Lower leg skin (tissue), 4 donors: ENCODE measurements at regions not wholly inside any gene's neighbourhood (a gene's known extent, or its start where the extent isn't known, plus 50 kb on each side); places are given as distances from the start of the nearest gene placed in this dataset.

Experiments used
- DNase-seq, 2 donors: peaks; one replicate each; pipeline ENCODE4 v3.0.0-alpha.2; 2019; ENCODE audit warnings: low spot score in 2 of 2
- H3K4me3 ChIP-seq: fragments of 200-600 bp; sonication (generic); 2 replicates; pipeline ENCODE4 v1.5.1; 2017; ENCODE audit warnings: mild to moderate bottlenecking, low read depth; ENCODE audit not compliant: poor library complexity, severe bottlenecking
- POLR2A ChIP-seq, 2 donors: fragments of 450-650 bp; IDR thresholded peaks; one replicate each; pipeline ENCODE4 v1.6.1; 2016 to 2017; ENCODE audit warnings: antibody characterized with exemption in 2 of 2, mild to moderate bottlenecking in 1 of 2, moderate library complexity in 1 of 2
- WGBS, 2 donors: methylation state at CpG; one replicate each; pipeline ENCODE4 v1.1.5; 2018; 5-methylcytosine and 5-hydroxymethylcytosine counted together
- intact Hi-C: fragments of 100-400 bp; cut with DNase I; formaldehyde crosslinking; loops from one replicate; pipeline ENCODE4 v1.15.0; 2023; ENCODE audit warnings: low total_unique reads
- TF ChIP-seq, protein P1 (sequence below), 3 donors: fragments of 450-650 bp; IDR thresholded peaks; one replicate each; pipeline ENCODE4 v1.5.1; 2016; ENCODE audit warnings: antibody characterized with exemption in 3 of 3, mild to moderate bottlenecking in 3 of 3, moderate library complexity in 2 of 3

GRCh38 chr1:2966449-2967328 is 54.6 kb upstream of the ACTRT2 start:
- TF ChIP-seq, protein P1, sequence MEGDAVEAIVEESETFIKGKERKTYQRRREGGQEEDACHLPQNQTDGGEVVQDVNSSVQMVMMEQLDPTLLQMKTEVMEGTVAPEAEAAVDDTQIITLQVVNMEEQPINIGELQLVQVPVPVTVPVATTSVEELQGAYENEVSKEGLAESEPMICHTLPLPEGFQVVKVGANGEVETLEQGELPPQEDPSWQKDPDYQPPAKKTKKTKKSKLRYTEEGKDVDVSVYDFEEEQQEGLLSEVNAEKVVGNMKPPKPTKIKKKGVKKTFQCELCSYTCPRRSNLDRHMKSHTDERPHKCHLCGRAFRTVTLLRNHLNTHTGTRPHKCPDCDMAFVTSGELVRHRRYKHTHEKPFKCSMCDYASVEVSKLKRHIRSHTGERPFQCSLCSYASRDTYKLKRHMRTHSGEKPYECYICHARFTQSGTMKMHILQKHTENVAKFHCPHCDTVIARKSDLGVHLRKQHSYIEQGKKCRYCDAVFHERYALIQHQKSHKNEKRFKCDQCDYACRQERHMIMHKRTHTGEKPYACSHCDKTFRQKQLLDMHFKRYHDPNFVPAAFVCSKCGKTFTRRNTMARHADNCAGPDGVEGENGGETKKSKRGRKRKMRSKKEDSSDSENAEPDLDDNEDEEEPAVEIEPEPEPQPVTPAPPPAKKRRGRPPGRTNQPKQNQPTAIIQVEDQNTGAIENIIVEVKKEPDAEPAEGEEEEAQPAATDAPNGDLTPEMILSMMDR (IDR thresholded peaks at IDR 0.05): no peak
- no peak for TF ChIP-seq POLR2A (IDR thresholded peaks at IDR 0.05)
- intact Hi-C loops: no loop called here
- no peak for DNase-seq
- H3K4me3 ChIP-seq: no peak overlapping the region
- 78 to 82% methylated on average over 21 to 25 of the region's 25 CpGs for WGBS, 2 donors

GRCh38 chr1:2967329-2967725 is 53.9 kb upstream of the ACTRT2 start:
- intact Hi-C loops: no loop called here
- no peak for TF ChIP-seq POLR2A (IDR thresholded peaks at IDR 0.05)
- TF ChIP-seq, protein P1 (IDR thresholded peaks at IDR 0.05): no peak
- 60 to 90% methylated on average over 1 to 14 of the region's 15 CpGs for WGBS, 2 donors
- no peak for DNase-seq
- no peak overlapping the region for H3K4me3 ChIP-seq

GRCh38 chr1:2967881-2968280 is 53.4 kb upstream of the ACTRT2 start:
- intact Hi-C loops: no loop called here
- no peak for TF ChIP-seq POLR2A (IDR thresholded peaks at IDR 0.05)
- TF ChIP-seq, protein P1 (IDR thresholded peaks at IDR 0.05): no peak
- 65 to 76% methylated on average over 10 of the region's 10 CpGs for WGBS, 2 donors
- DNase-seq: no peak
- no peak overlapping the region for H3K4me3 ChIP-seq

GRCh38 chr1:2968471-2968881 is 52.8 kb upstream of the ACTRT2 start:
- no peak for DNase-seq
- no peak overlapping the region for H3K4me3 ChIP-seq
- intact Hi-C loops: no loop called here
- TF ChIP-seq POLR2A (IDR thresholded peaks at IDR 0.05): no peak
- TF ChIP-seq, protein P1 (IDR thresholded peaks at IDR 0.05): no peak
- 58 to 61% methylated on average over 25 of the region's 25 CpGs for WGBS, 2 donors

DNA sequence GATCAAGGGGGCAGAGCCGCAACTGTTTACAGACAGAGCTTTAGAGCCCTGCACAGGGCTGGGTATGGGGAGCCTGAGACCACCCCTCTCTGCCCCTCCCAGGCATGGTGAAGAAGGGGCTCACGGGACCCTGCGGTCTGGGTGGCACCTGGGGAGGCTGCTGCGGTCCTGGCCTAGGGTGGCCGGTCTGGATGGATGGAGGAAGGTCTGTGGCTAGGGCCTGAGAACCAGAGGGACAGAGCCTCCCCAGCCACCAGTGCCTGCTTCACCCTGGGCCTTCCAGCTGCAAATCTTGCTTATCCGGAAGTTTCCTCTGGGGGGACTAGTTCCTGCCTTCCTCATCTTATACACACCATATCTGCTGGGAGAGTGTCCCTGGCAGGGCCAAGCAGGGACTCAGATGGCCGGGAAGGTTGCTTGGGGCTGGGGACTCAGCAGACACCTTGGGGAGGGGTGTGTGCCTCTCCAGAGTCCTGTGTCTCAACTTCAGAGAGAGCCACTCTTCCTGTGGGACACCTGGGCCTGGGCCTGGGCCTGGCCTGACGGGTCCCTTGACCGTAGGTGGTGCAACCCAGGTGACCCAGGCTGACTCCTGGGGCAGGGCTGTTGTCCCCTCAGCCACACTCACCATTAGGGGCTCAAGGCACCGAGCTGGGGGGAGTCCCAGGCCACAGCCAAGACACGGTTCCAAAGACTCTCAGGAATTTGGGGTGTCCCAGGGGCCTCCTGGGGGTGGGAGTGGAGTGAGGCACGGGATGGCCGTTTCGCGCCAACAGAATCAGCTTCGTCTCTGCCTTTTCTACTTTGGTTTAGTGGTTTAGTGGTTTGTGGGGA is 52.0 kb upstream of the ACTRT2 start:
- no peak for DNase-seq
- no peak for TF ChIP-seq POLR2A (IDR thresholded peaks at IDR 0.05)
- TF ChIP-seq, protein P1 (IDR thresholded peaks at IDR 0.05): no peak
- WGBS, 2 donors: 72 to 77% methylated on average over 9 to 12 of the region's 16 CpGs
- H3K4me3 ChIP-seq: no peak overlapping the region
- intact Hi-C loops: no loop called here
